Thyroid gland (tissue), 4 donors: ENCODE measurements at regions not wholly inside any gene's neighbourhood (a gene's known extent, or its start where the extent isn't known, plus 50 kb on each side); places are given as distances from the start of the nearest gene placed in this dataset.

Experiments
- POLR2A ChIP-seq, 2 donors: fragments of 450-650 bp; IDR thresholded peaks; one replicate each; pipeline ENCODE4 v1.6.1; 2017; ENCODE audit warnings: antibody characterized with exemption in 2 of 2, mild to moderate bottlenecking in 2 of 2, moderate library complexity in 1 of 2
- TF ChIP-seq, protein P1 (sequence below), 6 experiments: fragments of 200-600 bp in 3 of 6; fragments of 450-650 bp in 3 of 6; sonication (generic) in 3 of 6; IDR thresholded peaks; one replicate each; pipeline ENCODE4 v1.5.1; 2016 to 2019; ENCODE audit warnings: antibody characterized with exemption in 6 of 6, mild to moderate bottlenecking in 2 of 6, inconsistent platforms in 1 of 6, moderate library complexity in 1 of 6

DNA sequence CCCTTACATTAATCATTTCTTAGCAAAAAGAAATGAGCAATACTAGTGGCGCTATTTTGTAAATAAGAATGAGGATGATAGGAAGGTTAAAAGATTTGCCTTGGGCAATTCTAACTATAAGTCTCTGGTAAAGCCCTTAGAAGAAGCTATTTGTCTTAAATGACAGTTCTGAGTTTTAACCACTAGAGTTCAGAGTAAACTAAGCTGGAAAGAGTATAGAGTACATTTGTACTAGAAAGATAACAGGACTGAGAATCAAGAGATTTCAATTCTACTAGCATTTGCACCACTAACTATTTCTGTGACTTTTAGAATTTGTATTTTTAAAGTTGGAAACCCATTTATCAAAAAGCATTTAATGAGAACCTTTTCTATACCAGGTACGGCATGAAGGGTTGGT lies 750.3 kb downstream of the OLFM4 start:
- TF ChIP-seq, protein P1, sequence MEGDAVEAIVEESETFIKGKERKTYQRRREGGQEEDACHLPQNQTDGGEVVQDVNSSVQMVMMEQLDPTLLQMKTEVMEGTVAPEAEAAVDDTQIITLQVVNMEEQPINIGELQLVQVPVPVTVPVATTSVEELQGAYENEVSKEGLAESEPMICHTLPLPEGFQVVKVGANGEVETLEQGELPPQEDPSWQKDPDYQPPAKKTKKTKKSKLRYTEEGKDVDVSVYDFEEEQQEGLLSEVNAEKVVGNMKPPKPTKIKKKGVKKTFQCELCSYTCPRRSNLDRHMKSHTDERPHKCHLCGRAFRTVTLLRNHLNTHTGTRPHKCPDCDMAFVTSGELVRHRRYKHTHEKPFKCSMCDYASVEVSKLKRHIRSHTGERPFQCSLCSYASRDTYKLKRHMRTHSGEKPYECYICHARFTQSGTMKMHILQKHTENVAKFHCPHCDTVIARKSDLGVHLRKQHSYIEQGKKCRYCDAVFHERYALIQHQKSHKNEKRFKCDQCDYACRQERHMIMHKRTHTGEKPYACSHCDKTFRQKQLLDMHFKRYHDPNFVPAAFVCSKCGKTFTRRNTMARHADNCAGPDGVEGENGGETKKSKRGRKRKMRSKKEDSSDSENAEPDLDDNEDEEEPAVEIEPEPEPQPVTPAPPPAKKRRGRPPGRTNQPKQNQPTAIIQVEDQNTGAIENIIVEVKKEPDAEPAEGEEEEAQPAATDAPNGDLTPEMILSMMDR (IDR thresholded peaks at IDR 0.05), result no peak
- no peak for TF ChIP-seq POLR2A (IDR thresholded peaks at IDR 0.05)
